ENCODE measurements at regions not wholly inside any gene's neighbourhood (a gene's known extent, or its start where the extent isn't known, plus 50 kb on each side); places are given as distances from the start of the nearest gene placed in this dataset.
"Not testable (repeated sequence)": the region's sequence is repeated elsewhere in the genome, so short reads cannot be mapped to it uniquely, and the experiment has no call there.

GRCh38 chr1:60850084-60850483 is 232.3 kb upstream of the NFIA start:
- no peak for DNase-seq (ENCODE audit: low spot score)

DNA sequence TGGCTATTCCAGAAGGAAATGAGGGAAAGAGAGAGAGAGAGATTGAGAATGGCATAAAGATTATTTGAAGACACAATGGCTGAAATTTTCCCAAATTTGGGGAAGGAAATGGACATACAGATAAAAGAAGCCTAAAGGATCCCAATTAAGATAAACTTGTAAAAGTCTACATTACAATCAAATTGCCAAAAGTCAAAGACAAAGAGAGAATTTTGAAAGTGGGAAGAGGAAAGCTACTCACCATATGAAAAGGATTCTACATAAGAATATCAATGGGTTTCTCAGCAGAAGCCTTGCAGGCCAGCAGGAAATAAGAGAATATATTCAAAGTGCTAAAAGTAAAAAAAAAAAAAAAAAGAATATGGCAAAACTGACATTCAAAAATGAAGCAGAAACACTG is 233.0 kb upstream of the NFIA start:
- DNase-seq (ENCODE audit: low spot score) = no peak

DNA sequence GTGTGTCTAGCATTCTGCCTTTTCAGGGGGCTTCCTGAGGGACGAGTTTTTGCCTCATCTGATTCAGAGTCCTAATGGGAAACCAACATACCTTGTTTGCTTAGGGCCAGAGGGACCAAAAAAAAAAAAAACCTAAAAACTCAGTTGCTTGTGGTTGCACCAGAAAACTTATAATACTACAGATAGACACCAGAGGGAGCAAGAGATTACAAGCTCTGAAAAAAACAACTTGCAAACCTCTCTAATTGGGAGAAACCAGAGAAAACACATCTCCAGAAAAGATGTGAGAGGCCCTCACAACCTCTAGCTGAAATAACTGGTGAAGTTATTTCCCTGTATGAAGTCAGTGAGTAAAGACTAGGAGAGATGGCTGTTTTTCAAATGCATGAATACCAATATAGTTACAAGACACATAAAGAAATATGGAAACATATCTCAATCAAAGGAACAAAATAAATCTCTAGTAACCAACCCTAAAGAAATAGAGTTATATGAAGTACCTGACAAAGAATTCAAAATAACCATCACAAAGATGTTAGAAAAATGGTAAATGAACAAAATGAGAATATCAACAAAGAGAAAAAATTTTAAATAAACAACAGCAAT is 233.7 kb upstream of the NFIA start:
- peak; percentile 14 for DNase-seq (ENCODE audit: low spot score)

GRCh38 chr1:60847855-60848582 is 234.3 kb upstream of the NFIA start:
- no peak for DNase-seq (ENCODE audit: low spot score)

- DNase-seq (ENCODE audit: low spot score) = no peak
Measured at GRCh38 chr1:60847391-60847790, 235.0 kb upstream of the NFIA start.

GRCh38 chr1:60845659-60846058 is 236.7 kb upstream of the NFIA start:
- not testable (repeated sequence) for DNase-seq (ENCODE audit: low spot score)

- DNase-seq (ENCODE audit: low spot score) = no peak
Measured at GRCh38 chr1:60842304-60842703, 240.1 kb upstream of the NFIA start.

- DNase-seq (ENCODE audit: low spot score) = no peak
Measured at GRCh38 chr1:60841116-60842046, 241.0 kb upstream of the NFIA start.

- DNase-seq (ENCODE audit: low spot score) = not testable (repeated sequence)
Measured at GRCh38 chr1:60840476-60840875, 241.9 kb upstream of the NFIA start.

- DNase-seq (ENCODE audit: low spot score) = no peak
Measured at GRCh38 chr1:60835649-60836048, 246.7 kb upstream of the NFIA start.

- no peak for DNase-seq (ENCODE audit: low spot score)
Measured at GRCh38 chr1:60833173-60833572, 249.2 kb upstream of the NFIA start.

DNA sequence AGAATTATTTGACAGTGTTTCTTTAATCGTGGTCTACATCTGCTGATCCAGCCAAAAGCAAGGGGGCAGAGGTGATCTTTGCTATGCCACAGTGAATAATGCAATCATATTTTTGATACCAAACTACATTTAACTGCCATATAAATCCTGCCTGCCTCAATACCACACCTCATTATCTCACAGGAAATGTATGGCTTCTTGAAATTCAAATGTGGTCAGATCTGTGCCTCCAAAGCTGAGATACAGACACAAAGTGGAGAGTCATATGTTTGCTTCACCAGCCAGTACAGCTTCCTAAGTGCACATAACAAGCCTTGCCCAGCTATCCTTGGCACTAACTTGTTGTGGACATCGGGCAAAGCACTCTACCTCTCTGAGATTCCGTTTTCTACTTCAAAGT is 250.0 kb upstream of the NFIA start:
- no peak for DNase-seq (ENCODE audit: low spot score)

- no peak for DNase-seq (ENCODE audit: low spot score)
Measured at GRCh38 chr1:60831780-60832179, 250.6 kb upstream of the NFIA start.

- no peak for DNase-seq (ENCODE audit: low spot score)
Measured at GRCh38 chr1:60828944-60829343, 253.4 kb upstream of the NFIA start.

DNA sequence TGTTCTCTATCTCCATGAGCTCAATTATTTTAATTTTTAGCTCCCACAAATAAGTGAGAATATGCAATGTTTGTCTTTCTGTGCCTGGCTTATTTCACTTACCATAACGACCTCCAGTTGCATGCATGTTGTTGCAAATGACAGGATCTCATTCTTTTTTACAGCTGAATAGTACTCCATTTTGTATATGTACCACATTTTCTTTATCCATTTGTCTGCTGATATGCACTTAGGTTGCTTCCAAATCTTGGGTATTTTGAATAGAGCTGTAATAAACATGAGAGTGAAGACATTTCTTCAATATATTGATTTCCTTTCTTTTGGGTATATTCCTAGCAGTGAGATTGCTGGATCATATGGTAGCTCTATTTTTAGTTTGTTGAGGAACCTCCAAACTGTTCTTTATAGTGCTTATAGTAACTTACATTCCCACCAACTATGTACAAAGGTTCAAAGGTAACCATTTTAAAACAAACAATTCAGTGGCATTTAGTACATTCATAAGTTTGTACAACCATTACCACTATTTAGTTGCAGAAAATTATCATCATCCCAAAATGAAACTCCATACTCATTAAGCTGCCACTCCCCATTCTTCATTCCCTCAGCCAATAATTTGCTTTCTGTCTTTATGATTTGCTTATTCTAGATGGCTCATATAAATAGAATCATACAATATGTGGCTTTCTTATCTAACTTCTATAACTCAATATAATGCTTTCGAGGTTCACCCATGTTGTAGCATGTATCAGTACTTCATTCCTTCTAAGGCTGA is 255.9 kb upstream of the NFIA start:
- no peak for DNase-seq (ENCODE audit: low spot score)

DNA sequence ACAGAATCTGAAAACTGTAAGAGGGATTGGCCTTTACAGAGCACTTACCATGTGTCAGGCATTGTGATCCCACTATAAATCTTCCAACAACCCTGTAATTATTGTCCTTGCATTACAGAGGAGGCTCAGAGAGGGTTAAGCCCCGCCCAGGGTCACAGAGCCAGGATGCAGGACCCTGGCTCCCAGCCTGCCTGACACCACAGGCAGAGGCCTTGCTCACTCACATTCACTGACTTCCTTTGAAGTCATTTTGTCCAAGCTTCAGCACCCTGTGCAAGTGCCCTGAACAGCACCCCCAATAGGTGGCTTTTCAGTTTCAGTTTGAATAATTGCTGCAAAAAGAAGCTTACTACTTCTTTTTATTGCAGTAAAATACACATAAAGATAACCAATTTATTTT is 256.8 kb upstream of the NFIA start:
- peak; percentile 19 for DNase-seq (ENCODE audit: low spot score)

DNA sequence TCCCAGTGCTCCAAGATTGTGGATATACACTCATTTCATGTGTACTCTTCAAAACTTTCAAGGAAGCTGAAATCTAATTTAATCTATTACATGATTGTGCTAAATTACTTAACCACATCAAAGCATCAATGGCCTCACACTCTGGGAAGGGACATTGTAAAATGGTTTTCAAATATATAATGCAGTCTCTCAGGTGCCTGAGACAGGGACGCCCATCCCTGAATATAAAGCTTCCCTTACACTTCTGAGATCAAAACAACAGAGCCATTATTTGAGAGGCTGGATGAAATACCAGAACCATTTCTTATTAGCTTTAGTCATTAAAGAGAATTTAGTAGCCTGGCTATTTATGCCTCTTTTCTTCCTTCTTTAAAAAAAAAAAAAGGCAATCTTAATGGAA is 259.2 kb upstream of the NFIA start:
- DNase-seq (ENCODE audit: low spot score) = no peak

DNA sequence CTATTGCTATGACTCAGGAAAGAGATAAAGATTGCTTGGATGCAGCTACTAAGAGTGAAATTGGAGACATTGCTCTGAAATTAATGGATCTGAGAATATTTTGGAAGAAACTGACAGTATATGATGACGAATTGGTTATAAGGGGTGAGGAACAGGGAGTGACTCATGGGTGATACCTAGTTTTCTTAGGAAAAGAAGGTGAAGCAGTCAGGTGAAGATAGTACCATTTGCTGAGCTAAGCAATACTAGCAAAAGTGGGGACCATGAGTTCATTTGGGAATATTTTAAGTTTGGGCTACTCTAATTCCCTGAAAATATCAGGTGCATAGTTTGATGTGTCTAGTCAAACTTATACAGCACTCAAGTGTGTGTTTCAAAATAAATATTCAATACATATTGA is 260.1 kb upstream of the NFIA start:
- no peak for DNase-seq (ENCODE audit: low spot score)

GRCh38 chr1:60821156-60821555 is 261.2 kb upstream of the NFIA start:
- no peak for DNase-seq (ENCODE audit: low spot score)

- DNase-seq (ENCODE audit: low spot score) = no peak
Measured at GRCh38 chr1:60818969-60819701, 263.2 kb upstream of the NFIA start.

DNA sequence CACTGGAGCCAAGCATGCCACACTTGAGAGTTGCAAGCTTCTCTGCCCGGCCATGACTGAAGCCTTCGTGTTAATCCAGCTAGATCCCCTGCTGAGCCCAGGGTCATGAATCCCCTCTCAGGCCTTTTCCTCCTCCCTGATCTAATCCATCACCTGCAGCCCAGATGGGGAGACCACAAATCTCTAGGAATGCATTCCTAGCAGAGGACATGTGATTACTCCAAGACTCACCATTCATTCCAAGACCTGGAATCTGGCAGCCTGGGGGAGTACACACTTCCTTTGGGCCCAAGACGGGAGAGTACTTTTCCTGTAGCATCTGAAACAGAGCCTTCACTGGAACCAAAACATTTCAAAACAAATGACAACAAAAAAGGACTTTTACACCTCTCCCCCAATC is 269.3 kb upstream of the NFIA start:
- no peak for DNase-seq (ENCODE audit: low spot score)

All from activated CD4-positive, alpha-beta T cell treated with anti-CD3 and anti-CD28 coated beads, Interleukin-2, Interleukin-4, amounts not matched to agents 100 ng/mL and 50 ng/mL, durations not matched to agents 16 hours and 8 hours (primary cell).